ENCODE measurements at regions not wholly inside any gene's neighbourhood (a gene's known extent, or its start where the extent isn't known, plus 50 kb on each side); places are given as distances from the start of the nearest gene placed in this dataset.

DNA sequence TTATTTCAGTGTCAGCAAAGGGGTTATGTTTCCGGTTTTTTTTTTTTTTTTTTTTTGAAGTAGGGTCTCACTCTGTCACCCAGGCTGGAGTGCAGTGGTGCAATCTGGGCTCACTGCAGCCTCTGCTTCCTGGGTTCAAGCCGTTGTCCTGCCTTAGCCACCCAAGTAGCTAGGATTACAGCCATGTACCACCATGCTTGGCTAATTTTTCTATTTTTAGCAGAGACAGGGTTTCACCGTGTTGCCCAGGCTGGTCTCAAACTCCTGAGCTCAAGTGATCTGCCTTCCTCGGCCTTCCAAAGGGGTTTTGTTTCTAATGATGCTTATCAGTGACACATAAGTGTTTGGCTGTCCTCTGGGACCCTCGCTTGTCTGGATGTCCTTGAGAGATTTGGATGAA is 235.7 kb upstream of the C2CD4B start:
- TF ChIP-seq, protein P1, sequence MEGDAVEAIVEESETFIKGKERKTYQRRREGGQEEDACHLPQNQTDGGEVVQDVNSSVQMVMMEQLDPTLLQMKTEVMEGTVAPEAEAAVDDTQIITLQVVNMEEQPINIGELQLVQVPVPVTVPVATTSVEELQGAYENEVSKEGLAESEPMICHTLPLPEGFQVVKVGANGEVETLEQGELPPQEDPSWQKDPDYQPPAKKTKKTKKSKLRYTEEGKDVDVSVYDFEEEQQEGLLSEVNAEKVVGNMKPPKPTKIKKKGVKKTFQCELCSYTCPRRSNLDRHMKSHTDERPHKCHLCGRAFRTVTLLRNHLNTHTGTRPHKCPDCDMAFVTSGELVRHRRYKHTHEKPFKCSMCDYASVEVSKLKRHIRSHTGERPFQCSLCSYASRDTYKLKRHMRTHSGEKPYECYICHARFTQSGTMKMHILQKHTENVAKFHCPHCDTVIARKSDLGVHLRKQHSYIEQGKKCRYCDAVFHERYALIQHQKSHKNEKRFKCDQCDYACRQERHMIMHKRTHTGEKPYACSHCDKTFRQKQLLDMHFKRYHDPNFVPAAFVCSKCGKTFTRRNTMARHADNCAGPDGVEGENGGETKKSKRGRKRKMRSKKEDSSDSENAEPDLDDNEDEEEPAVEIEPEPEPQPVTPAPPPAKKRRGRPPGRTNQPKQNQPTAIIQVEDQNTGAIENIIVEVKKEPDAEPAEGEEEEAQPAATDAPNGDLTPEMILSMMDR (IDR thresholded peaks at IDR 0.05; ENCODE audit: poor library complexity), result no peak
- TF ChIP-seq EZH2 (IDR thresholded peaks at IDR 0.05; ENCODE audit: borderline replicate concordance) (no peak), EZH2phosphoT487 (IDR thresholded peaks at IDR 0.05; ENCODE audit: low read depth, severe bottlenecking, unreplicated experiment) (no peak)
